Gastroesophageal sphincter (tissue), 4 donors: ENCODE measurements at regions not wholly inside any gene's neighbourhood (a gene's known extent, or its start where the extent isn't known, plus 50 kb on each side); places are given as distances from the start of the nearest gene placed in this dataset.

Experiments
- ATAC-seq: fragments of 150-250 bp; one replicate; pipeline ENCODE4 v1.9.1; 2016; ENCODE audit warnings: mild to moderate bottlenecking, moderate library complexity
- H3K27ac ChIP-seq, 4 donors: fragments of 200-600 bp; sonication (generic) in 3 of 4; 1 replicate in 3 of 4; 2 replicates in 1 of 4; pipeline ENCODE4 v1.5.1; 2016 to 2019
- H3K27me3 ChIP-seq: fragments of 200-600 bp; sonication (generic); one replicate; pipeline ENCODE4 v1.5.1; 2019
- H3K36me3 ChIP-seq, 2 donors: fragments of 200-600 bp; sonication (generic); one replicate each; pipeline ENCODE4 v1.5.1; 2019; ENCODE audit warnings: control low read depth in 1 of 2
- H3K4me1 ChIP-seq, 3 donors: fragments of 200-600 bp; sonication (generic); 1 replicate in 2 of 3; 2 replicates in 1 of 3; pipeline ENCODE4 v1.5.1; 2016 to 2019; ENCODE audit warnings: control low read depth in 2 of 3
- H3K4me3 ChIP-seq, 2 donors: fragments of 200-600 bp; sonication (generic); one replicate each; pipeline ENCODE4 v1.5.1; 2019; ENCODE audit warnings: mild to moderate bottlenecking in 1 of 2, moderate library complexity in 1 of 2
- H3K9me3 ChIP-seq, 3 donors: fragments of 200-600 bp; sonication (generic); one replicate each; pipeline ENCODE4 v1.5.1; 2017 to 2019; ENCODE audit warnings: control low read depth in 2 of 3
- EP300 ChIP-seq: sonication (generic); formaldehyde crosslinking; IDR thresholded peaks from one replicate; pipeline ENCODE4 v1.6.1; 2017; ENCODE audit warnings: antibody characterized with exemption, mild to moderate bottlenecking
- POLR2A ChIP-seq, 2 donors: fragments of 450-650 bp; IDR thresholded peaks; one replicate each; pipeline ENCODE4 v1.6.1; 2017; ENCODE audit warnings: antibody characterized with exemption in 2 of 2, mild to moderate bottlenecking in 2 of 2, moderate library complexity in 1 of 2
- POLR2AphosphoS5 ChIP-seq: sonication (generic); formaldehyde crosslinking; IDR thresholded peaks from one replicate; pipeline ENCODE4 v1.6.1; 2017; ENCODE audit warnings: antibody characterized with exemption
- WGBS, 2 donors: methylation state at CpG; one replicate each; pipeline ENCODE4 v1.1.5; 2018; ENCODE audit warnings: low coverage in 1 of 2; 5-methylcytosine and 5-hydroxymethylcytosine counted together
- TF ChIP-seq, protein P1 (sequence below), 4 experiments: fragments of 200-600 bp in 2 of 4; fragments of 450-650 bp in 2 of 4; sonication (generic) in 1 of 4; IDR thresholded peaks; one replicate each; pipeline ENCODE4 v1.5.1; 2017 to 2019; ENCODE audit warnings: antibody characterized with exemption in 4 of 4, mild to moderate bottlenecking in 2 of 4, moderate library complexity in 2 of 4

GRCh38 chr6:69601132-69601531 is 195.7 kb downstream of the LMBRD1 start:
- H3K36me3 ChIP-seq = no peaks in the 10 kb centered on the region
- H3K27me3 ChIP-seq = no peaks in the 10 kb centered on the region
- no peak for TF ChIP-seq POLR2AphosphoS5
- TF ChIP-seq, protein P1, sequence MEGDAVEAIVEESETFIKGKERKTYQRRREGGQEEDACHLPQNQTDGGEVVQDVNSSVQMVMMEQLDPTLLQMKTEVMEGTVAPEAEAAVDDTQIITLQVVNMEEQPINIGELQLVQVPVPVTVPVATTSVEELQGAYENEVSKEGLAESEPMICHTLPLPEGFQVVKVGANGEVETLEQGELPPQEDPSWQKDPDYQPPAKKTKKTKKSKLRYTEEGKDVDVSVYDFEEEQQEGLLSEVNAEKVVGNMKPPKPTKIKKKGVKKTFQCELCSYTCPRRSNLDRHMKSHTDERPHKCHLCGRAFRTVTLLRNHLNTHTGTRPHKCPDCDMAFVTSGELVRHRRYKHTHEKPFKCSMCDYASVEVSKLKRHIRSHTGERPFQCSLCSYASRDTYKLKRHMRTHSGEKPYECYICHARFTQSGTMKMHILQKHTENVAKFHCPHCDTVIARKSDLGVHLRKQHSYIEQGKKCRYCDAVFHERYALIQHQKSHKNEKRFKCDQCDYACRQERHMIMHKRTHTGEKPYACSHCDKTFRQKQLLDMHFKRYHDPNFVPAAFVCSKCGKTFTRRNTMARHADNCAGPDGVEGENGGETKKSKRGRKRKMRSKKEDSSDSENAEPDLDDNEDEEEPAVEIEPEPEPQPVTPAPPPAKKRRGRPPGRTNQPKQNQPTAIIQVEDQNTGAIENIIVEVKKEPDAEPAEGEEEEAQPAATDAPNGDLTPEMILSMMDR (IDR thresholded peaks at IDR 0.05) = no peak
- no peak for TF ChIP-seq EP300
- no peak for TF ChIP-seq POLR2A (IDR thresholded peaks at IDR 0.05)
- H3K27ac ChIP-seq = no peak overlapping the region
- no peak overlapping the region for H3K4me3 ChIP-seq
- WGBS, 2 donors = 60 to 62% methylated on average over 1 to 10 of the region's 10 CpGs
- no peak for ATAC-seq
- H3K9me3 ChIP-seq = no peaks in the 10 kb centered on the region
- H3K4me1 ChIP-seq = no peaks in the 10 kb centered on the region

GRCh38 chr6:69594405-69594804 is 202.4 kb downstream of the LMBRD1 start:
- Histone ChIP-seq H3K27me3 (no peaks in the 10 kb centered on the region), H3K9me3 (no peaks in the 10 kb centered on the region), H3K4me1 (no peaks in the 10 kb centered on the region), H3K4me3 (no peak overlapping the region), H3K27ac (no peak overlapping the region), H3K36me3 (no peaks in the 10 kb centered on the region)
- TF ChIP-seq, protein P1 (IDR thresholded peaks at IDR 0.05) = no peak
- WGBS, 2 donors = 89% methylated on average over 1 of the region's 1 CpG; no CpG with 5 or more reads in 1 of the 2 donors
- no peak for ATAC-seq

- Histone ChIP-seq H3K27me3 (no peaks in the 10 kb centered on the region), H3K36me3 (no peaks in the 10 kb centered on the region), H3K4me1 (no peaks in the 10 kb centered on the region), H3K4me3 (no peak overlapping the region), H3K27ac (no peak overlapping the region), H3K9me3 (no peaks in the 10 kb centered on the region)
- 78 to 88% methylated on average over 4 of the region's 4 CpGs for WGBS, 2 donors
- ATAC-seq = no peak
- TF ChIP-seq, protein P1 (IDR thresholded peaks at IDR 0.05) = no peak
- TF ChIP-seq EP300 = no peak
- no peak for TF ChIP-seq POLR2A (IDR thresholded peaks at IDR 0.05)
- no peak for TF ChIP-seq POLR2AphosphoS5
These were observed 203.1 kb downstream of the LMBRD1 start for GRCh38 chr6:69593706-69594105.

- H3K4me1 ChIP-seq = peaks cover 3 to 10% (median 3%) of the 10 kb centered on the region in 3 donors
- H3K4me3 ChIP-seq = no peak overlapping the region
- H3K27ac ChIP-seq = no peak overlapping the region
- no peak for ATAC-seq
- TF ChIP-seq, protein P1 (IDR thresholded peaks at IDR 0.05) = no peak
- TF ChIP-seq POLR2A (IDR thresholded peaks at IDR 0.05) = no peak
- no peak for TF ChIP-seq POLR2AphosphoS5
- no peak for TF ChIP-seq EP300
- no peaks in the 10 kb centered on the region for H3K36me3 ChIP-seq
- H3K9me3 ChIP-seq = no peaks in the 10 kb centered on the region
- H3K27me3 ChIP-seq = no peaks in the 10 kb centered on the region
These were observed 207.2 kb downstream of the LMBRD1 start for GRCh38 chr6:69589626-69590025.

GRCh38 chr6:69584913-69585729 is 211.7 kb downstream of the LMBRD1 start:
- Histone ChIP-seq H3K4me3 (no peak overlapping the region), H3K27ac (no peak overlapping the region), H3K27me3 (no peaks in the 10 kb centered on the region), H3K36me3 (no peaks in the 10 kb centered on the region), H3K9me3 (no peaks in the 10 kb centered on the region), H3K4me1 (peaks cover 3 to 13% (median 3%) of the 10 kb centered on the region in 3 donors)
- no peak for TF ChIP-seq EP300
- TF ChIP-seq POLR2A (IDR thresholded peaks at IDR 0.05) = no peak
- TF ChIP-seq, protein P1 (IDR thresholded peaks at IDR 0.05) = no peak
- TF ChIP-seq POLR2AphosphoS5 = peak; percentile 74
- no peak for ATAC-seq
- WGBS, 2 donors = 18 to 20% methylated on average over 5 to 9 of the region's 9 CpGs
